ENCODE measurements at regions not wholly inside any gene's neighbourhood (a gene's known extent, or its start where the extent isn't known, plus 50 kb on each side); places are given as distances from the start of the nearest gene placed in this dataset.

DNA sequence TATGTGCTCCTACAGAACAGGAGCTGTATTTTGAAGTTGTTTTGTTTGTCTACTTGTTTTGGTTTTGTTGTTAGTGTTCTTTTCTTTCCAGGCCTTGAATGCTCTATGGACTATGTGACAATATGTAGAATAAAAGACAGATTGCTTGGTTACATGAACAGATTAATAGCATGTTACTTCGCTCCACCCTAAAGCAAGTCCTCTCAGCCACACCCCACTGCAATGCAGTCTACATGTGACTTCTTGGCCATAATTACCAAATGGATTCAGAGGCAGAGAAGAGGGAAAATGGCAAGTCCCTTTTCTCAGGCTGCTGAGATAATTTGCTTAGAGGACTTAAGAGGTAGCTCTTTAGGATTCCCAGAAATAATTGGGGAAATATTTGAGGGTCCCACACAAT, 123.2 kb upstream of the CYP1B1 start:
- CTCF ChIA-PET, result no interaction called here
- H3K36me3 Mint-ChIP-seq (ENCODE audit: insufficient read depth, unreplicated experiment), result no peaks in the 10 kb centered on the region
- no TSS peak for BruUV-seq (replicated peaks)
- no peak overlapping the region for H3K27ac Mint-ChIP-seq (ENCODE audit: unreplicated experiment)
- no peaks in the 10 kb centered on the region for H3K4me1 Mint-ChIP-seq (ENCODE audit: low read depth, unreplicated experiment)
- no peaks in the 10 kb centered on the region for H3K27me3 Mint-ChIP-seq (ENCODE audit: unreplicated experiment)
- TF ChIP-seq, protein P1, sequence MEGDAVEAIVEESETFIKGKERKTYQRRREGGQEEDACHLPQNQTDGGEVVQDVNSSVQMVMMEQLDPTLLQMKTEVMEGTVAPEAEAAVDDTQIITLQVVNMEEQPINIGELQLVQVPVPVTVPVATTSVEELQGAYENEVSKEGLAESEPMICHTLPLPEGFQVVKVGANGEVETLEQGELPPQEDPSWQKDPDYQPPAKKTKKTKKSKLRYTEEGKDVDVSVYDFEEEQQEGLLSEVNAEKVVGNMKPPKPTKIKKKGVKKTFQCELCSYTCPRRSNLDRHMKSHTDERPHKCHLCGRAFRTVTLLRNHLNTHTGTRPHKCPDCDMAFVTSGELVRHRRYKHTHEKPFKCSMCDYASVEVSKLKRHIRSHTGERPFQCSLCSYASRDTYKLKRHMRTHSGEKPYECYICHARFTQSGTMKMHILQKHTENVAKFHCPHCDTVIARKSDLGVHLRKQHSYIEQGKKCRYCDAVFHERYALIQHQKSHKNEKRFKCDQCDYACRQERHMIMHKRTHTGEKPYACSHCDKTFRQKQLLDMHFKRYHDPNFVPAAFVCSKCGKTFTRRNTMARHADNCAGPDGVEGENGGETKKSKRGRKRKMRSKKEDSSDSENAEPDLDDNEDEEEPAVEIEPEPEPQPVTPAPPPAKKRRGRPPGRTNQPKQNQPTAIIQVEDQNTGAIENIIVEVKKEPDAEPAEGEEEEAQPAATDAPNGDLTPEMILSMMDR (IDR thresholded peaks at IDR 0.05; ENCODE audit: unreplicated experiment), result no peak
- intact Hi-C loops (cut with micrococcal nuclease; ENCODE audit: unreplicated experiment), result no loop called here
- H3K9me3 Mint-ChIP-seq (ENCODE audit: low read depth, unreplicated experiment), result no peaks in the 10 kb centered on the region
- DNase-seq, result no peak
- no peak overlapping the region for H3K4me3 Mint-ChIP-seq (ENCODE audit: low read depth, unreplicated experiment)

DNA sequence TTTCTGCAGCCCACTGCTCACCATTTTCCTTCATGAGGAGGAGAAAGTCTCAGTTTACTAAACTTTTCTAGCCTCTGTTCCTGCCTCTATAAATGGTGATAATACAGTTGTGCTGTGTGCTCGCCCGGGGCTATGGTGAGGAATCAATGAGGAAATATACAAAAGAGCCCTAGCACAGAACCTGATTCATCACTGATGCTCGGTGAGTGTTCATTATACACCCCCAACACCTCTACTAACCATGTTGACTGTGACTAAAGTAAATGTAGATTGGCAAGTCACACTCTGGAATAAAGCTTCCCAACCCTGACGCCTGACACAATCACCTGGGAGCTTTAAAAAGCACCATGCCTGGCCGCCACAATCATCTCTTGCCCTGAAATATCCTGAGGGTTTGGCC, 118.8 kb upstream of the CYP1B1 start:
- TF ChIP-seq, protein P1 (IDR thresholded peaks at IDR 0.05; ENCODE audit: unreplicated experiment), result no peak
- no TSS peak for BruUV-seq (replicated peaks)
- CTCF ChIA-PET, result no interaction called here
- no peak overlapping the region for H3K4me3 Mint-ChIP-seq (ENCODE audit: low read depth, unreplicated experiment)
- no peak for DNase-seq
- no peaks in the 10 kb centered on the region for H3K27me3 Mint-ChIP-seq (ENCODE audit: unreplicated experiment)
- peak overlapping the region; percentile 27 for H3K27ac Mint-ChIP-seq (ENCODE audit: unreplicated experiment)
- H3K4me1 Mint-ChIP-seq (ENCODE audit: low read depth, unreplicated experiment), result no peaks in the 10 kb centered on the region
- intact Hi-C loops (cut with micrococcal nuclease; ENCODE audit: unreplicated experiment), result no loop called here
- H3K36me3 Mint-ChIP-seq (ENCODE audit: insufficient read depth, unreplicated experiment), result no peaks in the 10 kb centered on the region
- H3K9me3 Mint-ChIP-seq (ENCODE audit: low read depth, unreplicated experiment), result peaks cover 3% of the 10 kb centered on the region

DNA sequence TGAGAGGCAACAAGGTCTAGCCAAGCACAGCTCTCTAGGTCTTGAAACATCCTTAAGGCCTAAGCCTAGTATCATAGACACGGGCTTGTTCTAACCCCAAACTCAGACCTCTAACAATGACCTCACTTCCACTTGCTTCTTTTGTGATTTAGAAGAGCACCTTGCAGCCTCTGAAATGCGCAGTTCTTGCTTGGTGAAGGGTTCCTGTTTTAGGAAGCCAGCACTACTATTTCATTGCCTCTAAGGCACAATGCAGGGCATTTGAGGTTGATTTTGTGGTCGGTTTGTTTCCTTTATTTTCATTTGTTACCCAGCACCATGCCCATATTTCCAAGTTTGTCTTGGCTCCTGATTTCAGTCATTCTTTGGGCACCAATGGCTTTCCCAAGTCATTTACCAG, 117.0 kb upstream of the CYP1B1 start:
- Mint-ChIP-seq H3K27ac (ENCODE audit: unreplicated experiment) (no peak overlapping the region), H3K36me3 (ENCODE audit: insufficient read depth, unreplicated experiment) (no peaks in the 10 kb centered on the region), H3K9me3 (ENCODE audit: low read depth, unreplicated experiment) (peaks cover 5% of the 10 kb centered on the region), H3K4me3 (ENCODE audit: low read depth, unreplicated experiment) (no peak overlapping the region), H3K27me3 (ENCODE audit: unreplicated experiment) (no peaks in the 10 kb centered on the region), H3K4me1 (ENCODE audit: low read depth, unreplicated experiment) (no peaks in the 10 kb centered on the region)
- no peak for DNase-seq
- intact Hi-C loops (cut with micrococcal nuclease; ENCODE audit: unreplicated experiment), result no loop called here
- CTCF ChIA-PET, result no interaction called here
- TF ChIP-seq, protein P1 (IDR thresholded peaks at IDR 0.05; ENCODE audit: unreplicated experiment), result no peak
- no TSS peak for BruUV-seq (replicated peaks)

DNA sequence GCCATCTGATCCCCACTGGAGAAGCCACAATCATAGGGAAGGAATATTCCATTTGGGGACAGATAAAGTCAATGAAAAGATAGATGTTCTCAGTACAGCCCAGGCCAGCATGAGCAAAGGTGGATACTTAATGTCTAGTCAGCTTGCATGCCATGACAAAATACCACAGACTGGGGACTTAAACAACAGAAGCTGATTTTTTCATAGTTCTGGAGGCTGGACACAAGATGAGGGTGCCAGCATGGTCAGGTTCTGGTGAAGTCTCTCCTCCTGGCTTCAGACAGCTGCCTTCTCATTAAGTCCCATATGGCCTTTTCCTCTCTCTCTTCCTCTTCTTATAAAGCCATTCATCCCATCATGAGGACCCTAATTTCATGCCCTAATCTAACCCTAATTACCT, 116.1 kb upstream of the CYP1B1 start:
- Mint-ChIP-seq H3K27me3 (ENCODE audit: unreplicated experiment) (no peaks in the 10 kb centered on the region), H3K4me1 (ENCODE audit: low read depth, unreplicated experiment) (peaks cover 6% of the 10 kb centered on the region), H3K27ac (ENCODE audit: unreplicated experiment) (no peak overlapping the region), H3K9me3 (ENCODE audit: low read depth, unreplicated experiment) (peaks cover 5% of the 10 kb centered on the region), H3K36me3 (ENCODE audit: insufficient read depth, unreplicated experiment) (no peaks in the 10 kb centered on the region), H3K4me3 (ENCODE audit: low read depth, unreplicated experiment) (no peak overlapping the region)
- CTCF ChIA-PET, result no interaction called here
- TF ChIP-seq, protein P1 (IDR thresholded peaks at IDR 0.05; ENCODE audit: unreplicated experiment), result no peak
- no peak for DNase-seq
- intact Hi-C loops (cut with micrococcal nuclease; ENCODE audit: unreplicated experiment), result no loop called here
- BruUV-seq (replicated peaks), result no TSS peak

DNA sequence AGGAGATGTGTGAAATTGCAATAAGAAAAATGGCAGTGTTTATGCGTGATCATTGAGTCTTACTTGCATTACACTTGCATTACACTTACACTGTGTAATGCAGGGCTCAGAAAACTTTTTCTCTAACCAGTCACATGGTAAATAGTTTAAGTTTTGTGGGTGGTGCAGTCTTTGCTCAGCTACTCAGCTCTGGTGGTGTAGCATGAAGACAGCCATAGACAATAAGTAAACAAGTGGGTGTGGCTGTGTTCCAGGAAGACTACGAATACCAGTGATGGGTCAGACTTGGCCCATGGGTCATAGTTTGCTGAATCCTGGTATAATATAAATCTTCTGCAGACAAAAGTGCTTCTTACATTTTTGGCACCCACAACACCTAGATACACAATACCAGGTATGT, 115.6 kb upstream of the CYP1B1 start:
- intact Hi-C loops (cut with micrococcal nuclease; ENCODE audit: unreplicated experiment), result no loop called here
- no TSS peak for BruUV-seq (replicated peaks)
- Mint-ChIP-seq H3K4me3 (ENCODE audit: low read depth, unreplicated experiment) (no peak overlapping the region), H3K36me3 (ENCODE audit: insufficient read depth, unreplicated experiment) (no peaks in the 10 kb centered on the region), H3K9me3 (ENCODE audit: low read depth, unreplicated experiment) (peaks cover 5% of the 10 kb centered on the region), H3K4me1 (ENCODE audit: low read depth, unreplicated experiment) (peaks cover 7% of the 10 kb centered on the region), H3K27me3 (ENCODE audit: unreplicated experiment) (no peaks in the 10 kb centered on the region), H3K27ac (ENCODE audit: unreplicated experiment) (no peak overlapping the region)
- TF ChIP-seq, protein P1 (IDR thresholded peaks at IDR 0.05; ENCODE audit: unreplicated experiment), result no peak
- CTCF ChIA-PET, result no interaction called here
- no peak for DNase-seq

Measured in Calu3 (cell line).